ENCODE measurements at regions not wholly inside any gene's neighbourhood (a gene's known extent, or its start where the extent isn't known, plus 50 kb on each side); places are given as distances from the start of the nearest gene placed in this dataset.

GRCh38 chr4:181219783-181220416, 1023.3 kb upstream of the TENM3 start:
- TF ChIP-seq POLR2A (IDR thresholded peaks at IDR 0.05; ENCODE audit: low read depth, low read length) (no peak), POLR2AphosphoS5 (IDR thresholded peaks at IDR 0.05; ENCODE audit: low read depth, low read length) (no peak)
